Liver (tissue), 8 donors: ENCODE measurements at regions not wholly inside any gene's neighbourhood (a gene's known extent, or its start where the extent isn't known, plus 50 kb on each side); places are given as distances from the start of the nearest gene placed in this dataset.

Experiments used
- DNase-seq: peaks from one replicate; pipeline ENCODE4 v3.0.0-alpha.2; 2017; ENCODE audit warnings: low spot score
- H3K27ac ChIP-seq, 2 donors: one replicate each; pipeline ENCODE4 v1.7.0; 2013; ENCODE audit warnings: inconsistent platforms in 2 of 2, low read length in 2 of 2, control low read depth in 1 of 2, low read depth in 1 of 2, mild to moderate bottlenecking in 1 of 2
- H3K27me3 ChIP-seq, 4 donors: one replicate each; pipeline versions ENCODE4 v1.6.1 to v1.7.0; 2013; ENCODE audit warnings: low read length in 3 of 4, inconsistent platforms in 1 of 4, mild to moderate bottlenecking in 1 of 4, moderate library complexity in 1 of 4; ENCODE audit not compliant: control insufficient read depth in 4 of 4, insufficient read depth in 4 of 4
- H3K36me3 ChIP-seq, 4 donors: one replicate each; pipeline versions ENCODE4 v1.6.1 to v1.7.0; 2013; ENCODE audit warnings: low read length in 3 of 4, mild to moderate bottlenecking in 3 of 4, low read depth in 1 of 4, moderate library complexity in 1 of 4; ENCODE audit not compliant: control insufficient read depth in 4 of 4, insufficient read depth in 3 of 4
- H3K4me1 ChIP-seq, 4 donors: one replicate each; pipeline versions ENCODE4 v1.6.1 to v1.7.0; 2013; ENCODE audit warnings: low read length in 3 of 4, mild to moderate bottlenecking in 3 of 4, moderate library complexity in 1 of 4; ENCODE audit not compliant: control insufficient read depth in 4 of 4, insufficient read depth in 4 of 4
- H3K4me3 ChIP-seq, 3 donors: one replicate each; pipeline versions ENCODE4 v1.6.1 to v1.7.0; 2013; ENCODE audit warnings: low read length in 3 of 3, control low read depth in 1 of 3, low read depth in 1 of 3, mild to moderate bottlenecking in 1 of 3
- H3K9ac ChIP-seq, 2 donors: one replicate each; pipeline ENCODE4 v1.7.0; 2013; ENCODE audit warnings: low read length in 2 of 2, mild to moderate bottlenecking in 2 of 2, moderate library complexity in 2 of 2, control low read depth in 1 of 2, low read depth in 1 of 2
- H3K9me3 ChIP-seq, 4 donors: one replicate each; pipeline versions ENCODE4 v1.6.1 to v1.7.0; 2013; ENCODE audit warnings: low read length in 3 of 4; ENCODE audit not compliant: control insufficient read depth in 4 of 4
- EGR1 ChIP-seq, 2 donors: IDR thresholded peaks; 2 replicates each; pipeline ENCODE4 v1.6.1; 2016 to 2018; ENCODE audit warnings: antibody characterized with exemption in 2 of 2, low read depth in 2 of 2
- FOXA1 ChIP-seq: IDR thresholded peaks from 2 replicates; pipeline ENCODE4 v1.6.1; 2016; ENCODE audit warnings: antibody characterized with exemption
- FOXA2 ChIP-seq: IDR thresholded peaks from 2 replicates; pipeline ENCODE4 v1.6.1; 2016; ENCODE audit warnings: antibody characterized with exemption
- GABPA ChIP-seq, 2 donors: IDR thresholded peaks in 1 of 2; conservative IDR thresholded peaks in 1 of 2; 2 replicates each; pipeline ENCODE4 v1.6.1; 2016; ENCODE audit warnings: antibody characterized with exemption in 2 of 2, mild to moderate bottlenecking in 1 of 2, moderate library complexity in 1 of 2
- HNF4G ChIP-seq: IDR thresholded peaks from 2 replicates; pipeline ENCODE4 v1.6.1; 2016; ENCODE audit warnings: antibody characterized with exemption
- JUND ChIP-seq, 2 donors: IDR thresholded peaks; 2 replicates each; pipeline ENCODE4 v1.6.1; 2016; ENCODE audit warnings: antibody characterized with exemption in 2 of 2
- MAX ChIP-seq: IDR thresholded peaks from 2 replicates; pipeline ENCODE4 v1.6.1; 2016; ENCODE audit warnings: antibody characterized with exemption
- NR2F2 ChIP-seq: IDR thresholded peaks from 2 replicates; pipeline ENCODE4 v1.6.1; 2016; ENCODE audit warnings: antibody characterized with exemption
- REST ChIP-seq: IDR thresholded peaks from 2 replicates; pipeline ENCODE4 v1.6.1; 2016; ENCODE audit warnings: antibody characterized with exemption, mild to moderate bottlenecking
- RXRA ChIP-seq, 2 donors: IDR thresholded peaks; 2 replicates each; pipeline ENCODE4 v1.6.1; 2017 to 2018; ENCODE audit warnings: antibody characterized with exemption in 2 of 2, mild to moderate bottlenecking in 1 of 2
- SP1 ChIP-seq: IDR thresholded peaks from 2 replicates; pipeline ENCODE4 v1.6.1; 2018; ENCODE audit warnings: antibody characterized with exemption, mild to moderate bottlenecking
- TAF1 ChIP-seq: conservative IDR thresholded peaks from 2 replicates; pipeline ENCODE4 v1.6.1; 2016; ENCODE audit warnings: antibody characterized with exemption, mild to moderate bottlenecking
- YY1 ChIP-seq: IDR thresholded peaks from 2 replicates; pipeline ENCODE4 v1.6.1; 2016; ENCODE audit warnings: antibody characterized with exemption, mild to moderate bottlenecking
- WGBS: extraction: QIAGEN DNeasy Blood & Tissue Kit; methylation state at CpG from one replicate; pipeline ENCODE4 v1.1.7; 2013; 5-methylcytosine and 5-hydroxymethylcytosine counted together
- TF ChIP-seq, protein P1 (sequence below): IDR thresholded peaks from 2 replicates; pipeline ENCODE4 v1.6.1; 2016; ENCODE audit warnings: antibody characterized with exemption
- TF ChIP-seq, protein P2 (sequence below): fragments of 150-350 bp; IDR thresholded peaks from 2 replicates; pipeline ENCODE4 v1.5.1; 2017; ENCODE audit warnings: improper control_type of control experiment, low read depth, low read length; ENCODE audit not compliant: missing input control
- TF ChIP-seq, protein P3 (sequence below): IDR thresholded peaks from 2 replicates; pipeline ENCODE4 v1.6.1; 2016; ENCODE audit warnings: antibody characterized with exemption
- donor health status: healthy.
- donor health status: healthy.
- donor health status: healthy.
- donor health status: healthy.
- donor health status: healthy.

DNA sequence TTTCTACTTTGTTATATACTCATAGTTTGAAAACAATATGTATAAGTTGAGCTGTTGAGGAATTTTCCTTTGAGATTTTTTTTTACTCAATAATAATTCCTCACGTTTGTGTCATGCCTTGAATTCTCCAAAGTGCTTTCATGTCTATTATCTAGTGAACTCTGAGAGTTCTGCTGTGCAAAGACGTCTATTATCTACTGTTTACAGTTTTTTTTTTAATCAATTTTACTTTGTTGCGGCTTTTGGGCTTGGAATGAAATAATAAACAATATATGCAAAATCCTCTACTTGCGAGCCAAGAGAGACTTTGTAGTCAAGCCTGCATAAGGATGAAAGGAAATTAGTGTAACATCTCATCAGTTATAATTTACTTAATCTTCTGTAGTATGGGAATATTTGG lies 107.2 kb upstream of the FRMD6 start:
- H3K27ac ChIP-seq, result no peak overlapping the region
- H3K36me3 ChIP-seq, result no peaks in the 10 kb centered on the region
- 68% methylated on average over 4 of the region's 4 CpGs for WGBS
- no peaks in the 10 kb centered on the region for H3K9me3 ChIP-seq
- H3K4me3 ChIP-seq, result no peak overlapping the region
- no peak overlapping the region for H3K9ac ChIP-seq
- H3K4me1 ChIP-seq, result peaks cover 0 to 9% (median 5%) of the 10 kb centered on the region in 4 donors
- no peaks in the 10 kb centered on the region for H3K27me3 ChIP-seq
- no peak for DNase-seq
- TF ChIP-seq JUND (IDR thresholded peaks at IDR 0.05) (no peak), FOXA2 (no peak), FOXA1 (no peak), MAX (no peak), NR2F2 (no peak), GABPA (IDR thresholded peaks at IDR 0.05 in 1 of 2, conservative IDR thresholded peaks at IDR 0.05 in 1 of 2) (no peak), YY1 (no peak), REST (no peak), TAF1 (no peak), EGR1 (IDR thresholded peaks at IDR 0.05; ENCODE audit: low read depth in 2 of 2) (no peak), RXRA (IDR thresholded peaks at IDR 0.05) (no peak), SP1 (no peak)
- TF ChIP-seq, protein P1, sequence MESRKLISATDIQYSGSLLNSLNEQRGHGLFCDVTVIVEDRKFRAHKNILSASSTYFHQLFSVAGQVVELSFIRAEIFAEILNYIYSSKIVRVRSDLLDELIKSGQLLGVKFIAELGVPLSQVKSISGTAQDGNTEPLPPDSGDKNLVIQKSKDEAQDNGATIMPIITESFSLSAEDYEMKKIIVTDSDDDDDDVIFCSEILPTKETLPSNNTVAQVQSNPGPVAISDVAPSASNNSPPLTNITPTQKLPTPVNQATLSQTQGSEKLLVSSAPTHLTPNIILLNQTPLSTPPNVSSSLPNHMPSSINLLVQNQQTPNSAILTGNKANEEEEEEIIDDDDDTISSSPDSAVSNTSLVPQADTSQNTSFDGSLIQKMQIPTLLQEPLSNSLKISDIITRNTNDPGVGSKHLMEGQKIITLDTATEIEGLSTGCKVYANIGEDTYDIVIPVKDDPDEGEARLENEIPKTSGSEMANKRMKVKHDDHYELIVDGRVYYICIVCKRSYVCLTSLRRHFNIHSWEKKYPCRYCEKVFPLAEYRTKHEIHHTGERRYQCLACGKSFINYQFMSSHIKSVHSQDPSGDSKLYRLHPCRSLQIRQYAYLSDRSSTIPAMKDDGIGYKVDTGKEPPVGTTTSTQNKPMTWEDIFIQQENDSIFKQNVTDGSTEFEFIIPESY, result no peak
- TF ChIP-seq, protein P2, sequence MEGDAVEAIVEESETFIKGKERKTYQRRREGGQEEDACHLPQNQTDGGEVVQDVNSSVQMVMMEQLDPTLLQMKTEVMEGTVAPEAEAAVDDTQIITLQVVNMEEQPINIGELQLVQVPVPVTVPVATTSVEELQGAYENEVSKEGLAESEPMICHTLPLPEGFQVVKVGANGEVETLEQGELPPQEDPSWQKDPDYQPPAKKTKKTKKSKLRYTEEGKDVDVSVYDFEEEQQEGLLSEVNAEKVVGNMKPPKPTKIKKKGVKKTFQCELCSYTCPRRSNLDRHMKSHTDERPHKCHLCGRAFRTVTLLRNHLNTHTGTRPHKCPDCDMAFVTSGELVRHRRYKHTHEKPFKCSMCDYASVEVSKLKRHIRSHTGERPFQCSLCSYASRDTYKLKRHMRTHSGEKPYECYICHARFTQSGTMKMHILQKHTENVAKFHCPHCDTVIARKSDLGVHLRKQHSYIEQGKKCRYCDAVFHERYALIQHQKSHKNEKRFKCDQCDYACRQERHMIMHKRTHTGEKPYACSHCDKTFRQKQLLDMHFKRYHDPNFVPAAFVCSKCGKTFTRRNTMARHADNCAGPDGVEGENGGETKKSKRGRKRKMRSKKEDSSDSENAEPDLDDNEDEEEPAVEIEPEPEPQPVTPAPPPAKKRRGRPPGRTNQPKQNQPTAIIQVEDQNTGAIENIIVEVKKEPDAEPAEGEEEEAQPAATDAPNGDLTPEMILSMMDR, result no peak
- TF ChIP-seq, protein P3, sequence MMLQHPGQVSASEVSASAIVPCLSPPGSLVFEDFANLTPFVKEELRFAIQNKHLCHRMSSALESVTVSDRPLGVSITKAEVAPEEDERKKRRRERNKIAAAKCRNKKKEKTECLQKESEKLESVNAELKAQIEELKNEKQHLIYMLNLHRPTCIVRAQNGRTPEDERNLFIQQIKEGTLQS, result no peak

- no peak for DNase-seq
- no peak overlapping the region for H3K9ac ChIP-seq
- peaks cover 0 to 9% (median 5%) of the 10 kb centered on the region in 4 donors for H3K4me1 ChIP-seq
- H3K4me3 ChIP-seq, result no peak overlapping the region
- H3K27me3 ChIP-seq, result no peaks in the 10 kb centered on the region
- 86% methylated on average over 3 of the region's 3 CpGs for WGBS
- no peak for TF ChIP-seq HNF4G
- TF ChIP-seq GABPA (IDR thresholded peaks at IDR 0.05 in 1 of 2, conservative IDR thresholded peaks at IDR 0.05 in 1 of 2), result no peak
- no peak for TF ChIP-seq NR2F2
- TF ChIP-seq SP1, result no peak
- TF ChIP-seq MAX, result no peak
- no peak overlapping the region for H3K27ac ChIP-seq
- H3K9me3 ChIP-seq, result no peaks in the 10 kb centered on the region
- H3K36me3 ChIP-seq, result no peaks in the 10 kb centered on the region
These were observed 106.8 kb upstream of the FRMD6 start for GRCh38 chr14:51544901-51545300.
